HCT116 (cell line): ENCODE measurements at regions not wholly inside any gene's neighbourhood (a gene's known extent, or its start where the extent isn't known, plus 50 kb on each side); places are given as distances from the start of the nearest gene placed in this dataset.
A peak's percentile ranks its signal among the peaks of the same experiment; 100 is the strongest.

Experiments used
- ATAC-seq: fragments of 200-7000 bp; cut with Tn5 transposase; 2 replicates; pipeline ENCODE4 v1.9.1; 2020; ENCODE audit warnings: mild to moderate bottlenecking, moderate library complexity
- BruUV-seq: library from RNA; stranded (reverse); fragments of 400-500 nt; replicated peaks from 2 replicates; lab custom pipeline; 2021; lab: Mats Ljungman, UMichigan
- CTCF ChIA-PET: fragments of 300-600 bp; sonication (Branson Sonifier 250); formaldehyde crosslinking; loops from one replicate; lab custom pipeline; 2021; ENCODE audit warnings: antibody characterized with exemption; lab: Charles Lee
- POLR2A ChIA-PET: fragments of 300-600, 350-600 bp; sonication (Branson Sonifier 250); formaldehyde crosslinking; loops from one replicate; lab custom pipeline; 2021; ENCODE audit warnings: antibody characterized with exemption; lab: Charles Lee
- RAD21 ChIA-PET, 2 experiments: fragments of 300-600 bp; sonication (Branson Sonifier 250); formaldehyde crosslinking; loops; one replicate each; lab custom pipeline; 2023; ENCODE audit warnings: low total read pairs in 2 of 2; ENCODE audit not compliant: uncharacterized antibody in 2 of 2, unreplicated experiment in 2 of 2, low non-redundant PET in 1 of 2; lab: Charles Lee
- DNase-seq: peaks from one replicate; pipeline ENCODE4 v3.0.0-alpha.2; 2010; ENCODE audit warnings: low read depth, low spot score
- H2AFZ ChIP-seq: fragments of 200-600 bp; shearing (Covaris generic), sonication (generic); 2 replicates; pipeline ENCODE4 v1.6.1; 2017; ENCODE audit warnings: low read depth, mixed run types, mixed read lengths, antibody characterized with exemption, low read length; ENCODE audit not compliant: poor library complexity, severe bottlenecking
- H3K27ac ChIP-seq: 2 replicates; pipeline ENCODE4 v1.5.1; 2012; ENCODE audit warnings: low read depth, low read length
- H3K27me3 ChIP-seq: fragments of 200-600 bp; sonication (generic); 2 replicates; pipeline ENCODE4 v1.6.1; 2016; ENCODE audit warnings: mixed run types, low read length, mixed read lengths; ENCODE audit not compliant: insufficient read depth
- H3K36me3 ChIP-seq, 2 experiments: fragments of 200-500 bp in 1 of 2; fragments of 200-600 bp in 1 of 2; sonication (Bioruptor generic) in 1 of 2; sonication (generic) in 1 of 2; 2 replicates each; pipeline versions ENCODE4 v1.5.1 to v1.6.1; 2014 to 2016; ENCODE audit warnings: low read length in 2 of 2, inconsistent platforms in 1 of 2, mixed read lengths in 1 of 2, mixed run types in 1 of 2; ENCODE audit not compliant: insufficient read depth in 2 of 2, control insufficient read depth in 1 of 2
- H3K4me1 ChIP-seq, 2 experiments: fragments of 200-600 bp in 1 of 2; sonication (generic) in 1 of 2; 2 replicates each; pipeline versions ENCODE4 v1.5.1 to v1.6.1; 2012 to 2017; ENCODE audit warnings: low read length in 2 of 2, inconsistent platforms in 1 of 2, mild to moderate bottlenecking in 1 of 2, mixed read lengths in 1 of 2, mixed run types in 1 of 2, moderate library complexity in 1 of 2; ENCODE audit not compliant: insufficient read depth in 2 of 2, control insufficient read depth in 1 of 2
- H3K4me2 ChIP-seq: fragments of 200-600 bp; sonication (generic); 2 replicates; pipeline ENCODE4 v1.6.1; 2017; ENCODE audit warnings: mixed run types, low read length, mixed read lengths
- H3K4me3 ChIP-seq, 2 experiments: fragments of 200-600 bp in 1 of 2; sonication (generic) in 1 of 2; replicated peaks in 1 of 2; 2 replicates each; pipeline ENCODE4 v1.5.1; 2011 to 2016; ENCODE audit warnings: low read length in 2 of 2, control low read depth in 1 of 2, low read depth in 1 of 2, mild to moderate bottlenecking in 1 of 2, mixed read lengths in 1 of 2, mixed run types in 1 of 2
- H3K79me2 ChIP-seq: fragments of 200-600 bp; sonication (generic); 2 replicates; pipeline ENCODE4 v1.6.1; 2017; ENCODE audit warnings: mild to moderate bottlenecking, mixed run types, low read length, moderate library complexity, mixed read lengths; ENCODE audit not compliant: insufficient read depth
- H3K9ac ChIP-seq: fragments of 200-600 bp; sonication (generic); 2 replicates; pipeline ENCODE4 v1.6.1; 2016; ENCODE audit warnings: low read length, mixed read lengths
- H3K9me2 ChIP-seq: fragments of 200-600 bp; sonication (generic), shearing (Covaris generic); 2 replicates; pipeline ENCODE4 v1.6.1; 2017; ENCODE audit warnings: mixed run types, mild to moderate bottlenecking, moderate library complexity; ENCODE audit not compliant: insufficient read depth
- H3K9me3 ChIP-seq, 2 experiments: fragments of 200-500 bp in 1 of 2; fragments of 200-600 bp in 1 of 2; sonication (Bioruptor generic) in 1 of 2; sonication (generic) in 1 of 2; 2 replicates each; pipeline ENCODE4 v1.6.1; 2014 to 2017; ENCODE audit warnings: low read length in 2 of 2, mixed read lengths in 2 of 2, inconsistent platforms in 1 of 2, low read depth in 1 of 2, mild to moderate bottlenecking in 1 of 2, mixed run types in 1 of 2, moderate library complexity in 1 of 2; ENCODE audit not compliant: control insufficient read depth in 1 of 2, insufficient read depth in 1 of 2
- H4K20me1 ChIP-seq: fragments of 200-600 bp; sonication (generic), shearing (Covaris generic); 2 replicates; pipeline ENCODE4 v1.6.1; 2017; ENCODE audit warnings: mixed run types, mild to moderate bottlenecking, moderate library complexity; ENCODE audit not compliant: insufficient read depth
- CBX3 ChIP-seq: IDR thresholded peaks from 2 replicates; pipeline ENCODE4 v1.6.1; 2012; ENCODE audit warnings: low read depth
- EZH2phosphoT487 ChIP-seq: fragments of 200-600 bp; IDR thresholded peaks from 2 replicates; pipeline ENCODE4 v1.6.1; 2018; ENCODE audit warnings: antibody characterized with exemption, borderline replicate concordance
- POLR2AphosphoS5 ChIP-seq: IDR thresholded peaks from 2 replicates; pipeline ENCODE4 v1.6.1; 2011; ENCODE audit warnings: mild to moderate bottlenecking, low read depth, low read length, moderate library complexity
- TCF7L2 ChIP-seq: IDR thresholded peaks from 2 replicates; pipeline ENCODE4 v1.7.0; 2011; ENCODE audit warnings: borderline replicate concordance, inconsistent platforms; ENCODE audit not compliant: insufficient read depth, insufficient read length; ENCODE audit errors: extremely low read depth
- intact Hi-C: fragments of 100-400 bp; cut with micrococcal nuclease; formaldehyde crosslinking; loops from 2 replicates; pipeline ENCODE4 v1.10.0; 2022
- TF ChIP-seq, protein P1 (sequence below): IDR thresholded peaks from 2 replicates; pipeline ENCODE4 v1.6.1; 2011; ENCODE audit warnings: mild to moderate bottlenecking, low read length, moderate library complexity; ENCODE audit not compliant: insufficient replicate concordance; ENCODE audit errors: extremely low read depth

DNA sequence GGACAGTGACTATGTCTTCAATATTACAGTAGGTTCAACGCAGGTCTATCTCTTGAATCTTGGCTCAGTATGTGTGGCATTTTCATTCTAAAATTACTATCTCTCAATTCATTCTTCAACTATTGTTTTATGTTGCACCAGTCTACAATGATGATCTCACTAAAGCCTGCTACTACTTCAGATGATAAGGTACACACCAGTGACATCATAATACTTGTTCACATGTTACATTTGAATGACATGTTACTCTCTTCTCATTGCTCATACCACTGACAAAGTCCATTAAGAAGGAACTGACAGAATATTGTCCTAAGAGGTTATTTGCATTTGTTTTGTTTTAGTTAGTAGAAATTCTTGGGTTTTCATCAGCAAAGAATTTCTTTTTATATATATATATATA is 165.2 kb upstream of the ST8SIA4 start:
- BruUV-seq = no TSS peak
- no peak overlapping the region for H3K27ac ChIP-seq
- H3K36me3 ChIP-seq = no peaks in the 10 kb centered on the region

DNA sequence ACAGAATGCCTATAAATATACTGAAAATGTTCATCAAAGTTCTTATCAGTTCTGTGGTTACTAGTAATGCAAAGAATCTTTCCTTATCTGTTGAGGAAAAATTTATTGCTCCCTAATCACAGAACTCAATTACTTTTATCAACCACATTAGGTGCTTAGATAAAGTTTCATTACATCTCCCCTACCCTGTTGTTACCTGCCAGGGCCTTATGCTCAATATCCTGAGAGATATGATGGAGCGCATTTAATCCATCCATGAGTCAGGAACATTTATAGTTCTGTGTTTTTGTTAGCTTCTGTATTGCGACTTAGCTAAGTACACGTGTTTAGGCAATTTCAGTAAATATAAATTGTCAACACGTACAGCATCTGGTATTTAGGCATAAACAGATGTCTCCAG is 164.3 kb upstream of the ST8SIA4 start:
- CTCF ChIA-PET = no interaction called here
- H3K4me2 ChIP-seq = no peak overlapping the region
- TF ChIP-seq TCF7L2 = peak; percentile 36
- TF ChIP-seq CBX3 = no peak
- no peak overlapping the region for H3K4me3 ChIP-seq
- no peaks in the 10 kb centered on the region for H4K20me1 ChIP-seq
- DNase-seq (no peak), ATAC-seq (peak; percentile 22; the same call in 1 of the 2 replicates)
- H3K27me3 ChIP-seq = no peaks in the 10 kb centered on the region
- H3K9ac ChIP-seq = no peak overlapping the region
- peaks cover 0 to 3% of the 10 kb centered on the region in 2 experiments; a peak in 1 of 4 replicates for H3K4me1 ChIP-seq
- no peaks in the 10 kb centered on the region for H3K79me2 ChIP-seq
- H3K27ac ChIP-seq = no peak overlapping the region
- H3K36me3 ChIP-seq = no peaks in the 10 kb centered on the region
- H3K9me2 ChIP-seq = no peaks in the 10 kb centered on the region
- intact Hi-C loops = no loop called here
- no peaks in the 10 kb centered on the region for H3K9me3 ChIP-seq
- RAD21 ChIA-PET = no interaction called here
- no TSS peak for BruUV-seq
- POLR2A ChIA-PET = no interaction called here
- H2AFZ ChIP-seq = no peak overlapping the region

More for the DNA sequence above, 165.2 kb upstream of the ST8SIA4 start:
- DNase-seq = no peak
- ATAC-seq = no peak
- CTCF ChIA-PET = no interaction called here
- H3K4me1 ChIP-seq = peaks cover 0 to 3% of the 10 kb centered on the region in 2 experiments; a peak in 1 of 4 replicates
- no peaks in the 10 kb centered on the region for H3K79me2 ChIP-seq
- H2AFZ ChIP-seq = no peak overlapping the region
- no peaks in the 10 kb centered on the region for H4K20me1 ChIP-seq
- no peak for TF ChIP-seq EZH2phosphoT487
- no peak for TF ChIP-seq POLR2AphosphoS5
- TF ChIP-seq, protein P1, sequence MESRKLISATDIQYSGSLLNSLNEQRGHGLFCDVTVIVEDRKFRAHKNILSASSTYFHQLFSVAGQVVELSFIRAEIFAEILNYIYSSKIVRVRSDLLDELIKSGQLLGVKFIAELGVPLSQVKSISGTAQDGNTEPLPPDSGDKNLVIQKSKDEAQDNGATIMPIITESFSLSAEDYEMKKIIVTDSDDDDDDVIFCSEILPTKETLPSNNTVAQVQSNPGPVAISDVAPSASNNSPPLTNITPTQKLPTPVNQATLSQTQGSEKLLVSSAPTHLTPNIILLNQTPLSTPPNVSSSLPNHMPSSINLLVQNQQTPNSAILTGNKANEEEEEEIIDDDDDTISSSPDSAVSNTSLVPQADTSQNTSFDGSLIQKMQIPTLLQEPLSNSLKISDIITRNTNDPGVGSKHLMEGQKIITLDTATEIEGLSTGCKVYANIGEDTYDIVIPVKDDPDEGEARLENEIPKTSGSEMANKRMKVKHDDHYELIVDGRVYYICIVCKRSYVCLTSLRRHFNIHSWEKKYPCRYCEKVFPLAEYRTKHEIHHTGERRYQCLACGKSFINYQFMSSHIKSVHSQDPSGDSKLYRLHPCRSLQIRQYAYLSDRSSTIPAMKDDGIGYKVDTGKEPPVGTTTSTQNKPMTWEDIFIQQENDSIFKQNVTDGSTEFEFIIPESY = no peak
- POLR2A ChIA-PET = no interaction called here
- RAD21 ChIA-PET = no interaction called here
- no peak overlapping the region for H3K4me3 ChIP-seq
- intact Hi-C loops = no loop called here
- H3K27me3 ChIP-seq = no peaks in the 10 kb centered on the region
- H3K9ac ChIP-seq = no peak overlapping the region
- no peaks in the 10 kb centered on the region for H3K9me3 ChIP-seq
- no peaks in the 10 kb centered on the region for H3K9me2 ChIP-seq
- H3K4me2 ChIP-seq = no peak overlapping the region
